Sigmoid colon (tissue), 4 donors: ENCODE measurements at regions not wholly inside any gene's neighbourhood (a gene's known extent, or its start where the extent isn't known, plus 50 kb on each side); places are given as distances from the start of the nearest gene placed in this dataset.

Experiments used
- EP300 ChIP-seq, 4 donors: sonication (generic); formaldehyde crosslinking; IDR thresholded peaks; one replicate each; pipeline ENCODE4 v1.6.1; 2017; ENCODE audit warnings: antibody characterized with exemption in 4 of 4
- POLR2A ChIP-seq, 2 donors: fragments of 450-650 bp; IDR thresholded peaks; one replicate each; pipeline ENCODE4 v1.6.1; 2016; ENCODE audit warnings: antibody characterized with exemption in 2 of 2, mild to moderate bottlenecking in 2 of 2, moderate library complexity in 2 of 2
- POLR2AphosphoS5 ChIP-seq, 4 donors: sonication (generic); formaldehyde crosslinking; IDR thresholded peaks; one replicate each; pipeline ENCODE4 v1.6.1; 2017; ENCODE audit warnings: antibody characterized with exemption in 4 of 4
- TF ChIP-seq, protein P1 (sequence below), 4 experiments: fragments of 450-650 bp in 3 of 4; fragments of 200-600 bp in 1 of 4; IDR thresholded peaks; one replicate each; pipeline ENCODE4 v1.5.1; 2016 to 2019; ENCODE audit warnings: antibody characterized with exemption in 4 of 4, mild to moderate bottlenecking in 3 of 4, moderate library complexity in 2 of 4

DNA sequence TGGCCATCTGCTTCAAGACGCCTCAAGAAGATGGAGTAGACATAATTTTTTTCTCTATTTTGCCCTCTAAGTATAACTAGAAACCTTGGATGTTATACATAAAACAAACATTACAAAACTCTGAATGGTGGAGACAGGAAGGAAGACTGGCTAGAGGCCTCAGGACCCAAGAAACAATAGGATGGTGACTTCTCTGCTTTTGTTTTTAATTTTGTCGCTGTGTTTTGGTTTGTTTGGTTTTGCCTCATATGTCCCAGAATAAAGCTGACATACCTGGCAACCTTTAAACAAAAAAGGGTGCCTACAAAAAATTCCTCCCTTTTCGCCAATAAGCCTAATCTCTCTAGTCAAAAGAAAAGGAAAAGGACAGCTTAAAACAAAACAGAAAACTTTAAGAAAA, 109.1 kb downstream of the PPP4R3C start:
- TF ChIP-seq, protein P1, sequence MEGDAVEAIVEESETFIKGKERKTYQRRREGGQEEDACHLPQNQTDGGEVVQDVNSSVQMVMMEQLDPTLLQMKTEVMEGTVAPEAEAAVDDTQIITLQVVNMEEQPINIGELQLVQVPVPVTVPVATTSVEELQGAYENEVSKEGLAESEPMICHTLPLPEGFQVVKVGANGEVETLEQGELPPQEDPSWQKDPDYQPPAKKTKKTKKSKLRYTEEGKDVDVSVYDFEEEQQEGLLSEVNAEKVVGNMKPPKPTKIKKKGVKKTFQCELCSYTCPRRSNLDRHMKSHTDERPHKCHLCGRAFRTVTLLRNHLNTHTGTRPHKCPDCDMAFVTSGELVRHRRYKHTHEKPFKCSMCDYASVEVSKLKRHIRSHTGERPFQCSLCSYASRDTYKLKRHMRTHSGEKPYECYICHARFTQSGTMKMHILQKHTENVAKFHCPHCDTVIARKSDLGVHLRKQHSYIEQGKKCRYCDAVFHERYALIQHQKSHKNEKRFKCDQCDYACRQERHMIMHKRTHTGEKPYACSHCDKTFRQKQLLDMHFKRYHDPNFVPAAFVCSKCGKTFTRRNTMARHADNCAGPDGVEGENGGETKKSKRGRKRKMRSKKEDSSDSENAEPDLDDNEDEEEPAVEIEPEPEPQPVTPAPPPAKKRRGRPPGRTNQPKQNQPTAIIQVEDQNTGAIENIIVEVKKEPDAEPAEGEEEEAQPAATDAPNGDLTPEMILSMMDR (IDR thresholded peaks at IDR 0.05): no peak
- TF ChIP-seq POLR2A (IDR thresholded peaks at IDR 0.05): no peak
- TF ChIP-seq POLR2AphosphoS5 (IDR thresholded peaks at IDR 0.05): no peak
- TF ChIP-seq EP300 (IDR thresholded peaks at IDR 0.05): no peak
